ENCODE measurements at regions not wholly inside any gene's neighbourhood (a gene's known extent, or its start where the extent isn't known, plus 50 kb on each side); places are given as distances from the start of the nearest gene placed in this dataset.
A peak's percentile ranks its signal among the peaks of the same experiment; 100 is the strongest.
"Not testable (repeated sequence)": the region's sequence is repeated elsewhere in the genome, so short reads cannot be mapped to it uniquely, and the experiment has no call there.

DNA sequence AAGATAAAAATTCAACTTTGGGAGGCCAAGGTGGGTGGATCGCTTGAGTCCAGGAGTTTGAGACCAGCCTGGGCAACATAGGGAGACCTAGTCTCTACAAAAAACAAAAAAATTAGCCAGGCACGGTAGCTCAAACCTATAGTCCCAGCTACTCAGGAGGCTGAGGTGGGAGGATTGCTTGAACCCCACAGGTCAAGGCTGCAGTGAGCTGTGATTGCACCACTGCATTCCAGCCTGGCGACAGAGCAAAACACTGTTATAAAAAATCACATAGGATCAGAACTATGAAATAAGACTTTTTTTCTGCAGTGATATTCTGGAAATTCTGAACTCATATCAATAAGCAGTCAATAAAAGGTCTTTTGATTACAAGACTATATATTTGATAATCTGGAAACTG, 186.1 kb downstream of the SAMD5 start:
- not testable (repeated sequence) for H3K36me3 ChIP-seq (ENCODE audit: control insufficient read depth, insufficient read depth, low read length); DNase-seq; H3K4me1 ChIP-seq (ENCODE audit: control insufficient read depth, insufficient read depth, low read length); H3K4me3 ChIP-seq (ENCODE audit: low read length); H3K9me3 ChIP-seq (ENCODE audit: control insufficient read depth, low read depth, low read length); H3K27me3 ChIP-seq (ENCODE audit: control insufficient read depth, insufficient read depth, low read length); H3K27ac ChIP-seq (ENCODE audit: low read length)
- no CpG with 5 or more reads among the region's 3 CpGs for WGBS (ENCODE audit: insufficient coverage, low lambda C conversion rate)

DNA sequence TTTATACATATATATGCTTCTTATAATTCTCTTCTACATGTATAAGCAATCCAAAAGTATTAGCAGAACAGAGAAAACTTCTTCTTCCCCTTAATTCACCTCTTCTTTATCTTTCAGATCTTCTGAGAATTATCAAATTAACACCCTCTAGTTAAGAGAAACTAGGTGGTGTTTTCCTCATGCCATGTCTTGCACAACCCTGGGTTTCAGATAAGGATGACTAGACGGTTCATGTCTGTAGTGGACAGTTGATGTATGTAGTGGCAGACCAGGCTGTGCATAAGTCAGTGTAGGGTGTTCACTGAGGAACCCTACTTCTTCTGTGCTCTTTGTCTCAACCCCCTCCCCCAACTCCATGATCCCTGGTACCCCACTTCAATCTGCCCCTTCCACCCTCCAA, 187.3 kb downstream of the SAMD5 start:
- Histone ChIP-seq H3K4me3 (ENCODE audit: low read length) (no peak overlapping the region), H3K9me3 (ENCODE audit: control insufficient read depth, low read depth, low read length) (no peaks in the 10 kb centered on the region), H3K36me3 (ENCODE audit: control insufficient read depth, insufficient read depth, low read length) (no peaks in the 10 kb centered on the region), H3K27me3 (ENCODE audit: control insufficient read depth, insufficient read depth, low read length) (no peaks in the 10 kb centered on the region), H3K4me1 (ENCODE audit: control insufficient read depth, insufficient read depth, low read length) (peaks cover 6% of the 10 kb centered on the region), H3K27ac (ENCODE audit: low read length) (no peak overlapping the region)
- DNase-seq: peak in 1 of 2 donors; percentile 31
- no CpG with 5 or more reads among the region's 1 CpG for WGBS (ENCODE audit: insufficient coverage, low lambda C conversion rate)

DNA sequence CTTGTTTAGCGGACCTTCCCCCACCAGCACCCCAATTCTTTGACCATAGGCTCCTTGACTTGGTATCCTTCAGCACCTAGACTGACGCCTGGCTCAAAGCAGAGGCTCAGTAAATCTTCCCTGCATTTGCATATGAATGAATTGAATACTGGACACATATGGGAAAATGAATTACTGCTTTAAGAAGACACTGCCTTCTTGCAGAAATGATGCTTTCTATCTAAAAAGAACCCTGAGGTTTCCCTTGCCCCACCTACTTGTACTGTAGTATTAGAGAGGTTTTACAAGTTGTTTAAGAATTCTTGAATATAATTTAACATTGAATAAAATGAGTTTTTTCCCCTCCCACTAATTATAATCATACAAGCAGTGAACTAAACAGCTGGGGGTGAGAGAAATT, 190.7 kb downstream of the SAMD5 start:
- Histone ChIP-seq H3K9me3 (ENCODE audit: control insufficient read depth, low read depth, low read length) (no peaks in the 10 kb centered on the region), H3K27ac (ENCODE audit: low read length) (no peak overlapping the region), H3K27me3 (ENCODE audit: control insufficient read depth, insufficient read depth, low read length) (no peaks in the 10 kb centered on the region), H3K4me3 (ENCODE audit: low read length) (no peak overlapping the region), H3K4me1 (ENCODE audit: control insufficient read depth, insufficient read depth, low read length) (peaks cover 6% of the 10 kb centered on the region), H3K36me3 (ENCODE audit: control insufficient read depth, insufficient read depth, low read length) (no peaks in the 10 kb centered on the region)
- DNase-seq: no peak
- no CpG with 5 or more reads among the region's 2 CpGs for WGBS (ENCODE audit: insufficient coverage, low lambda C conversion rate)

DNA sequence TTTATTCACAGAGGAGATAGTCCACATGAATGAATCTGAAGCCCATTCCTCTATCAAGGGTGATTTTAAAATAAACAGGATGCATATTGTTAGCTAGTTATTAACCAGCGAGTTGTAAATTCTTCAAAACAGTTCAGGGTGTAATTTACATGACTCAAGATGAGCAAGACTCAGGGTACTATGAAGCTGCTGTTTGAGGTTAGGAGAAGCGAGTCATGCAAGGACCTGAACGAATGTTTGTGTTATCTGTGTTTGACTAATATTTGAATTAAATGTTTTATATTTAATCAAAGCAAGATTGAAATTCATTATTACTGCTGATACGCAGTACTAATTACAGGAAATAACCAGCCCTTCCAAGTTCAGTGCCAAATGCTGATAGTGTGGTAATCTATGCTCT, 191.1 kb downstream of the SAMD5 start:
- peak in 1 of 2 donors; percentile 59 for DNase-seq
- 34% methylated on average over 3 of the region's 4 CpGs for WGBS (ENCODE audit: insufficient coverage, low lambda C conversion rate)
- Histone ChIP-seq H3K4me3 (ENCODE audit: low read length) (no peak overlapping the region), H3K9me3 (ENCODE audit: control insufficient read depth, low read depth, low read length) (no peaks in the 10 kb centered on the region), H3K27ac (ENCODE audit: low read length) (peak overlapping the region; percentile 16), H3K36me3 (ENCODE audit: control insufficient read depth, insufficient read depth, low read length) (no peaks in the 10 kb centered on the region), H3K4me1 (ENCODE audit: control insufficient read depth, insufficient read depth, low read length) (peaks cover 6% of the 10 kb centered on the region), H3K27me3 (ENCODE audit: control insufficient read depth, insufficient read depth, low read length) (no peaks in the 10 kb centered on the region)

DNA sequence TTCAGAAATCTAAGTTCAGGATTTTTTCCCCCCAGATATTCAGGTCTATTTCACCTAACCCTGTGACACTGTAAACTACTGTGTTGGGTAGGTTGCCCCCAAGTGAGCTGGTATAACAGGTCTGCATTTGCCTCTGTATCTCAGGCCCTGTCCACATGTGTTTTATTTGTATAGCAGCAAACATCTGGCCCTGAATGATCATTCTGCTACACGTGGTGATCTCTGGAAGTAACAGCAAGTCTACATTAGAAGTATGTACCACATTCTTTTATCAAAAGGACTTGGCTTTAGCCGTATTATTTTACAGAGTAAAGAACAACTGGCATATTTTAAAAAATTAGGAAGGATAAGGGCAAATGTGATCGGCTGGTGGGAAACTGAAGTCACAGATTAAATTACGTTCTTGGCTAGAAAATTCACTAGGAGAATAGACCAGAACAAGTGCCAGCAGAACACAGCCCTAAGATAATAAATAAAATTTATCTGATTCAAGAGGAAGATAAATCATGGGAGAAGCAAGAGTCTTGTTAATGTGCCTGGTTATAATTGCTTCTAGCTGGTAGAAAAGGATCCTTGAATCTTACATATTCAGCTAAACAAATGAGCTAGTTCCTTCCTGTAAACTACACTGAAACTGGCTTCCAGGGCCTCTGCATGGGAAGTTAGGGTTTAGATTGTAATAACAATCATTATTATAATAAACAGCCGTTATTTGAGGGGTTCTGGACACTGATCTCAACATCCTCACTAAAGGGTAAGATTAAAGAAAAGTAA, 192.1 kb downstream of the SAMD5 start:
- H3K36me3 ChIP-seq (ENCODE audit: control insufficient read depth, insufficient read depth, low read length): no peaks in the 10 kb centered on the region
- WGBS (ENCODE audit: insufficient coverage, low lambda C conversion rate): 56% methylated on average over 4 of the region's 5 CpGs
- H3K4me1 ChIP-seq (ENCODE audit: control insufficient read depth, insufficient read depth, low read length): peaks cover 6% of the 10 kb centered on the region
- no peaks in the 10 kb centered on the region for H3K27me3 ChIP-seq (ENCODE audit: control insufficient read depth, insufficient read depth, low read length)
- no peak overlapping the region for H3K4me3 ChIP-seq (ENCODE audit: low read length)
- no peak overlapping the region for H3K27ac ChIP-seq (ENCODE audit: low read length)
- peak in 1 of 2 donors; percentile 22 for DNase-seq
- H3K9me3 ChIP-seq (ENCODE audit: control insufficient read depth, low read depth, low read length): no peaks in the 10 kb centered on the region

DNA sequence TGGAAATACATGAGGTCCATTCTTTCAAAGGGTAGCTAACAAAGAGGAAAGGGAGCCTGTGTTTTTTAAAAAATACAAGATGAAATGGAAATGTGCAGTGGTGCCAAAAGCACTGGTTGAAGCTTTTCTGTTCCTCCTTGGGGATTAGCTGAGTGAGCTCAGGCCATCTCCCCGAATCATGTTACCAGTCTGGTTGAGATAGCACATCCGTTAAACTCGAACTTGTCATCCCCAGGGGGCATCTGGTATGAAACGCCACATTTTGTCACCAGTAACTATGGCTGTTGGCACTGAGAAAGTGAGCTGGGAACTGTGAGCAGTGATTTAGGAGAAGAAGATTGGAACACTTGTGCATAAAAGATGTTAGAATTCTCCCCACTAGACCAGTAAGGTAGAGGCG, 196.2 kb downstream of the SAMD5 start:
- H3K27me3 ChIP-seq (ENCODE audit: control insufficient read depth, insufficient read depth, low read length): no peaks in the 10 kb centered on the region
- H3K4me3 ChIP-seq (ENCODE audit: low read length): no peak overlapping the region
- no peak for DNase-seq
- H3K27ac ChIP-seq (ENCODE audit: low read length): no peak overlapping the region
- H3K4me1 ChIP-seq (ENCODE audit: control insufficient read depth, insufficient read depth, low read length): peaks cover 20% of the 10 kb centered on the region
- H3K9me3 ChIP-seq (ENCODE audit: control insufficient read depth, low read depth, low read length): no peaks in the 10 kb centered on the region
- H3K36me3 ChIP-seq (ENCODE audit: control insufficient read depth, insufficient read depth, low read length): no peaks in the 10 kb centered on the region
- WGBS (ENCODE audit: insufficient coverage, low lambda C conversion rate): 100% methylated on average over 1 of the region's 5 CpGs

DNA sequence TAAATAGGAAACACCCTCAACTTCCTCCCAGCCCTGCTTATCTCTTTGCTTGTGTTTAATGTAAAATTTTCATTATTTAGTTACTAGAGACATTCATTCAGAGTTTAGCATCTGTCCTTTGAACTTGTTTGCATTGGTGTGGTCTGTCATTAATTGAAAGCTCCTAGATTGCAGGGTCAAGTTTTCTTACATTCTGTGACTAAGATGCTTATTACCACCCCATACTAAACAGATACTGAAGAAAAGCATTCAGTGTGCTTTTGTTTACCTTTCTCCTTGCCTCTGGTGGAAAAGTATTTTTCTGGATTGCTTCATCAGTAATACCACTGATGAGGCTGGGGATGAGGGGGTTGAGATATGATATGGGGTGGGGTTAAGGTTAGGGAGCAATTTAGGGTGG, 199.0 kb downstream of the SAMD5 start:
- peak; percentile 58 to 88 for DNase-seq
- no peaks in the 10 kb centered on the region for H3K27me3 ChIP-seq (ENCODE audit: control insufficient read depth, insufficient read depth, low read length)
- no peaks in the 10 kb centered on the region for H3K36me3 ChIP-seq (ENCODE audit: control insufficient read depth, insufficient read depth, low read length)
- no peak overlapping the region for H3K4me3 ChIP-seq (ENCODE audit: low read length)
- no peaks in the 10 kb centered on the region for H3K9me3 ChIP-seq (ENCODE audit: control insufficient read depth, low read depth, low read length)
- H3K4me1 ChIP-seq (ENCODE audit: control insufficient read depth, insufficient read depth, low read length): peaks cover 14% of the 10 kb centered on the region
- H3K27ac ChIP-seq (ENCODE audit: low read length): peak overlapping the region; percentile 66

DNA sequence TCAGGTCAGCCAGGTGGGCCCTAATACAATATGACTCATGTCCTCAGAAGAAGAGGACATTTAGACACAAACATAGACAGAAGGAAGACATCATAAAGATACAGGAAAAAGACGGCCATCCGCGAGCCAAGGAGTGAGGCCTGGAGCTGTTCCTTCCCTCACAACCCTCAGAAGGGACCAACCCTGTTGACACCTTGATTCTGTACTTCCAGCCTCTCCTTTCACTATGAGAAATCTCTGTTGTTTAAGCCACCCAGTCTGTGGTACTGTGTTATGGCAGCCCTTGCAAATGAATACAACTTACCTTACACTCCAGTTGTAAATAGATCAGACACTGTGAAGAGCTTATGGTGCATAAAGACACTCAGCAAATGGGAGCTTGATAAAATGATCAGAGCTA, 199.7 kb downstream of the SAMD5 start:
- Histone ChIP-seq H3K4me1 (ENCODE audit: control insufficient read depth, insufficient read depth, low read length) (peaks cover 14% of the 10 kb centered on the region), H3K9me3 (ENCODE audit: control insufficient read depth, low read depth, low read length) (no peaks in the 10 kb centered on the region), H3K36me3 (ENCODE audit: control insufficient read depth, insufficient read depth, low read length) (no peaks in the 10 kb centered on the region), H3K27ac (ENCODE audit: low read length) (peak overlapping the region; percentile 66), H3K27me3 (ENCODE audit: control insufficient read depth, insufficient read depth, low read length) (no peaks in the 10 kb centered on the region), H3K4me3 (ENCODE audit: low read length) (no peak overlapping the region)
- WGBS (ENCODE audit: insufficient coverage, low lambda C conversion rate): no CpG with 5 or more reads among the region's 3 CpGs
- DNase-seq: no peak

DNA sequence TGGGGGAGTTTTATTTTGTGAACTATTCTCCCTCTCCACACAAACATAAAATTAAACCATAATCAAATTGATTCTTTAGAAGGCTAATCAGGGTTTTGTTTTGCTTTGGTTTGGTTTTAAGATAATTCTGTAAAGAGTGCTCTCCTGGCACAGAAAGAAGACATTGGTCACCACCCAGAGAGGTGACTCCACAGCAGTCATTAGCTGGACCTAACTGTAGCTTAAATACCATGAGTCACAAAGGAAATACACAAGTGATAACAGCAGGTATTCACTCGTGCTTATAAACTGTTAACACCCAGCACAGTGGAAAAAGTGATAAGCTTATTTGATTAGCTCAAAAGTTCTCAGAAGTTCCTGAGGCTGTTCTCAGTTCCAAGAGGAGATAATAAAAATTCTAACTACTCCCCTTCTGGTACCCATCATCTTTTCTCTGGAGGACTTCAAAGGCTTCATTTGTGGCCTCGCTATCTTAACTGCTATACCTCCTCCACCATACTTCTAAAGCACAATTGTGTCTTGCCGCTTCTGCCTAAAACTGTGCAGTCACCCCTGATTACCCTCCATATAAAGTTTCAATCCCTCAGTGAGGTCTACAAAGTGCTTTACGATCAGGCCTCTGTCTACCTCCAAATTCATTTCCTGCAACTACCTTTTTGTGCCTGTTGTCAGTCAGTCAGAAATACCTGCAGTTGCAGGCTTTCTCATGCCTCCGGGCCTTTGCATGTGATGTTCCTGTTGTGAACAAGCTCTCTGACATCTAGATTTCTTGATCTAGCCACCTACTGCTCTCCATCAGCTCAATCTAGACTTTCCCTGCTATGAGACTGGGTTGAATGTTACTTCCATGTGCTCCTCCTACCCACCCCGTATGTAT, 201.1 kb downstream of the SAMD5 start:
- Histone ChIP-seq H3K4me3 (ENCODE audit: low read length) (no peak overlapping the region), H3K27me3 (ENCODE audit: control insufficient read depth, insufficient read depth, low read length) (no peaks in the 10 kb centered on the region), H3K27ac (ENCODE audit: low read length) (peak overlapping the region; percentile 19), H3K36me3 (ENCODE audit: control insufficient read depth, insufficient read depth, low read length) (no peaks in the 10 kb centered on the region), H3K9me3 (ENCODE audit: control insufficient read depth, low read depth, low read length) (no peaks in the 10 kb centered on the region), H3K4me1 (ENCODE audit: control insufficient read depth, insufficient read depth, low read length) (peaks cover 14% of the 10 kb centered on the region)
- peak; percentile 61 to 83 for DNase-seq
- WGBS (ENCODE audit: insufficient coverage, low lambda C conversion rate): 14% methylated on average over 2 of the region's 6 CpGs

DNA sequence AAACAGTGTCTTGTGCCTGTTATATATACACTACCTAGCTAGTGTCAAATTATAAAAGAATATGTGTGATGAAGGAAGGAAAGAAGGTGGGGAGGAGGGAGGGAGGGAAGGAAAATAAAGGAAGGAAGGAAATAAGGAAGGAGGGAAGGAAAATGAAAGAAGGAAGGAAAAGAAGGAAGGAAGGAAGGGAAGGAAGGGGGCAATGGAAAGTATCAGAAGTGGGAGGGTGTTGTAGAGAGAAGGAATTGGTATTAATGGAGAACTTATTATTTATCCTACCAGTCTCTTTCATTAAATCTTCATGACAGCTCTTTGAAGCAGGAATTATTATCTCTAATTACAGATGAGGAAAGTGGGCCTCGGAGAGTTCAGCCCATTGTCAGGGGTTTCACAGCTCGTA, 202.4 kb downstream of the SAMD5 start:
- DNase-seq: no peak
- Histone ChIP-seq H3K4me1 (ENCODE audit: control insufficient read depth, insufficient read depth, low read length) (peaks cover 14% of the 10 kb centered on the region), H3K27ac (ENCODE audit: low read length) (no peak overlapping the region), H3K4me3 (ENCODE audit: low read length) (no peak overlapping the region), H3K36me3 (ENCODE audit: control insufficient read depth, insufficient read depth, low read length) (no peaks in the 10 kb centered on the region), H3K9me3 (ENCODE audit: control insufficient read depth, low read depth, low read length) (no peaks in the 10 kb centered on the region), H3K27me3 (ENCODE audit: control insufficient read depth, insufficient read depth, low read length) (no peaks in the 10 kb centered on the region)
- WGBS (ENCODE audit: insufficient coverage, low lambda C conversion rate): no CpG with 5 or more reads among the region's 2 CpGs

All from large intestine (tissue), 3 donors.